ENCODE measurements at regions not wholly inside any gene's neighbourhood (a gene's known extent, or its start where the extent isn't known, plus 50 kb on each side); places are given as distances from the start of the nearest gene placed in this dataset.
"Not testable (repeated sequence)": the region's sequence is repeated elsewhere in the genome, so short reads cannot be mapped to it uniquely, and the experiment has no call there.

DNA sequence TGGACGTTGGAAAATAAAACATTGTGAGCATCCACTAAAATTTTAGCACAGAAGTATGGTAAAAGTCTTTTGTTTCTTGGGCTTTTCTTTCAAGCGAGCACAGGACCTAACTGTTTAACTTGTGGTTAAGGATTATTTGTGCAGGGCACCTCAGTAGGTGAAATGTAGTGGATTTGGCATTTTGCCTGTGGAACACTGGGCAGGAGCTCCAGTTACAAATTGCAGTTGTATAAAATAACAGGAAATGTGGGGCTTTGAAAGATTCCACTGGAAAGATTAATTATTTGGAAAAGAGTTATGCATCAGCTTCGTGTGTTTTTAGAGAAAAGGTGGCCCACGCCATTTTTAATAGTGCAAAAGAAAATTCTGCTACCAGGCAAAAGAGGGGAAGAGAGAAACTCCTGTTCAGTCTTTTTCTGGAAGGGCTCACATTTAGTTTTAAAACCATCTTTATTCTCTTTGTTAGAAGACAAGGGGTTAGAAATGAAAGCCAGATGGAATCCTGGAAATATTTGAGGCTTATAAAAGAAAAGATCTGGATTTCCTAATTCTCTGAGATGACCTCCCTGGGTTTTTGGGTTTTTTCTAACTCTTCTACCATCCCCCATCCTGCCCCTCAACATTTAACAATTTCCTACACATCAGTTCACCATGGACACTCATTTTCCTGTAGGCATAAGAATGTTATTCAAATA is 144.3 kb upstream of the SERTAD2 start:
- DNase-seq, result no peak

DNA sequence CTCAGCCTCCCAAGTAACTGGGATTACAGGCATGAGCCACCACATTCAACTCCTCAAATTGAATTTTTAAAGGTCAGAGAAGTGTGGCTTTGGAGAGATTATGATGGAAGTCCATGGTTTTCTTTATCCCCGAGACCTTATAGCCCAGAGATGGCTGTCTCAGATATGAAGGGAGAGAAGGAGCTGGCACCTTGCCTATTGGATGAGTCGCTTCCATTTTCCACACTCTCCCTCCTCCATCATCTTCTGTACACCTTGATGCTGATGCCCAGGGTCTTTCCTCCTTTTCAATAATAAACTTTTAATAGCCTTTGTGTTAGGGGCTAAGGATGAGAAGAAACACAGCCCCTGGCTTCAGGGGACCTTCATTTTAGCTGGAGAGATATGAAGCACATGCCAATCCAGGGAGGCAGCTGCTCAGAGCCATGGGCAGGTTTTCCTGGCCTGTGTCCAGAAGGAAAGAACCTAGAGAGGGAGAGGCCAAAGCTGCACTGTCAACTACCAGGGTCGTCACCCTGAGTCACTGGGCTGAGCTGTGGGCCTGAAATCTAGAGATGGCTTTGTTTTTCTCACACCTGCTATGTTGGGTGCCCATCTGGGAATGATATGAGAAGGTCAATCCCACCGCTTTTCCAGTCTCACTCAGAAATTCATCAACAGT is 146.0 kb upstream of the SERTAD2 start:
- no peak for DNase-seq

DNA sequence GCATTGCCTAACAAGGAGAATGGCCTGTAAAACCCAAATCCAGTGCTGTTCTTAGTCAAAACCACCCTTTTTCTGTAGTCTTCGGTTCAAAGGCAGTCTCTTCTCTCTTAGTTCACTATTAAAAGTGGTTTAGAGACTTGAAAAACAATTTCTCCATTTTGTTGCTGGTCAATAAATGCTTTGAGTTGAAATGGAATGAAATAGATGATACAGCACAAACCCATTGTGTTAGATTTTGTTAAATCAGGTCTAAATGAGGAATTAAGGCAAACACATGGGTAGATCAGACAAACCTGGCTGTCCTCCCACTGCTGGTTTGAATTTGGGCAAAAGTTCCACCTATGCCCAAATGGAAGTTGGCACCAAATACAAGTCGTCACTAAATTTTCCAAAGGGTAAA is 150.1 kb upstream of the SERTAD2 start:
- DNase-seq, result no peak

DNA sequence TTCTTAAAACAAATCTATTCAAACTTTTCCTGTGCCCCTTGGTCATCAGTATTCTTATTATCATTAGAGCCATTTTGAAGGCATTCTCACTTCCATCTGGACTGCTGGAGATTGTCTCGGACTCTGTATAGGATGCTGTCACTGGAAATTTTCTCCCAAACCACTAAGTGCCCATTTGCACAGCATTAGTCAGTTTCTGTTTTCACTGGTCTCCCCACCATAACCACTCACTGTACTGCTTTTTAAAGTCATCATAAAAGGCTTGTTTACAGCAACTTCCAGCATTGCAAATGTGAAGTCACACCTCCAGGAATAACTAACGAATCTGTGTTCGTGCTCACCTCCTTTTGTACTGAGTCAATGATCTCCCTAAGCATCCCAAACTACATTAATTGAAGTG is 150.9 kb upstream of the SERTAD2 start:
- no peak for DNase-seq

DNA sequence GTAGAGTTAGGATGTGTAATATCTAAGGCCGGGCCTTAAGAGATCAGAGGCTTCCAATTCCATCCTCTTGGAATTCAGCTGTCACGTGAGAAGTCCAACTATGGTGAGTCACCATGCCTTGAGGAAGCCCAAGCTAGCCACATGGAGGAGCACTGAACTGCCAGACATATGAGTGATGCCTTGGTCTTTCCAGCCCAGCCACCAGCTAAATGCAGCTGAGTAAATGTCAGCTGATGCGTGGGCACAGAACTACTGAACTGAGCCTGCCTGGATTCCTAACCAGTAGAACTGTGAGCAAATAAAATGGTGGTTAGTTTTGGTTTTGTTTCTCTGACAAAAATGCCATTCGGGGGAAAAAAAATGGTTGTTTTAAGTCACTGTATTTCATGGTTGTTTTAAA is 153.7 kb upstream of the SERTAD2 start:
- DNase-seq, result peak; percentile 6

DNA sequence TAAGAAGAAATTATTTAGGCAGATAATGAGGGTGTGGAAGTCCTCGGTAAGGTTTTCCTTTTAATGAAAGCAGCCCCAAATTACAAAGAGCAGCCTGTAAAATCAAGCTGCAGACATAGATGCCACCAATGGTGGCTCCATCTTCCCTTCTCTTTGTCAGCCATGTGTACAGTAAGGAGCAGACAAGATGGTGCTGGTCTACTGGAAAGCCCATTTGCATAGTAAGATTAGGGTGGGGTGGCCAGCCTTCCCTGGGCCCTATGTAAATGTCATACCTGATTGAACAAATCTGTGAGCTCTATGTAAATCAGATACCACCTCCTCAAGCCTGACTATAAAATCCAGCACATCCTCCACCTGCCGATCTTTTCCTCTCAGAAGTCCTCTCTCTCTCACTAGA is 154.4 kb upstream of the SERTAD2 start:
- DNase-seq, result no peak

DNA sequence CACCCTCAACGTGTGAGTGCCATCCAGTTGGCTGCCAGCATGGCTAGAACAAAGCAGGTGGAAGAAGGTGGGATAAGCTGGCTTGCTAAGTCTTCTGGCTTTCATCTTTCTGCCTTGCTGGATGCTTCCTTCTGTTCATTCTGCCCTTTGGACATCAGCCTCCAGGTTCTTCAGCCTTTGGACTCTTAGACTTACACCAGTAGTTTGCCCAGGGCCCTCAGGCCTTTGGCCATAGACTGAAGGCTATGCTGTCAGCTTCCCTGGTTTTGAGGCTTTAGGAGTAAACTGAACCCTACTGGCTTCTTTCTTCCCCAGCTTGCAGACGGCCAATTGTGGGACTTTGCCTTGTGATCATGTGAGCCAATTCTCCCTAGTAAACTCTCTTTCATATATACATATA is 155.0 kb upstream of the SERTAD2 start:
- no peak for DNase-seq

DNA sequence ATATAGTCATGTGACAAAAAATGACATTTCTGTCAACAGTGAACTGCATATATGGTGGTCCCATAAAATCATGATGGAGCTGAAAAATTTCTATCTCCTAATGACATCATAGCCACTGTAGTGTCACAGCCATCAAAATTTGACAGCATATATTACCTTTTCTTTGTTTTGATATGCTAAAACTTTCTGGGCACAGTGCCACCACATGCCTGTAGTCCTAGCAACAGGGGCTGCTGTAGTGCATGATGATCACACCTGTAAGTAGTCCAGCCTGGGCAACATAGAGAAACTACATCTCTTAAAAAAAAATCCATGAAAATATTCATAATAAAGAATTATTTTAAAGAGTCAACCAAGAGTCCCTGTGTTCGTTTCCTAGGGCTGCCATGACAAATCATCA is 155.5 kb upstream of the SERTAD2 start:
- no peak for DNase-seq

DNA sequence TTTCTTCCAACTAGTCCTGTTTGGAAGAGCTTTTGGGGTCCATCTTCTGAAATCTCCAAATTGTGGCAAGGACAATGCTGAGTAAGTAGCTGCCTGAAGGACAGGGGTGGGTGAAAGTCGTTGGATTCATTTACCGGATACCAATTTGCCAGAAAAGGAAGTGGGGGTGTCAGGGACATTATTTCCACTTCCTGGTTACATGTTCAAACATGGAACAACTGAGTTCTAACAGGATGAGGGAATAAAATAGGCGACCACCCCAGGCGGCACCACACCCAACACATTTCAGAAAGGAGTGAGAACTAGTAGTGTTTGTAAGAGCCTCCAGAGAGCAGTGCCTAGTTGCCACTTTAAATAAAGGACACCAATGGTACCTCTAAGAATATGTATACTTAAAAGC is 158.6 kb upstream of the SERTAD2 start:
- no peak for DNase-seq

DNA sequence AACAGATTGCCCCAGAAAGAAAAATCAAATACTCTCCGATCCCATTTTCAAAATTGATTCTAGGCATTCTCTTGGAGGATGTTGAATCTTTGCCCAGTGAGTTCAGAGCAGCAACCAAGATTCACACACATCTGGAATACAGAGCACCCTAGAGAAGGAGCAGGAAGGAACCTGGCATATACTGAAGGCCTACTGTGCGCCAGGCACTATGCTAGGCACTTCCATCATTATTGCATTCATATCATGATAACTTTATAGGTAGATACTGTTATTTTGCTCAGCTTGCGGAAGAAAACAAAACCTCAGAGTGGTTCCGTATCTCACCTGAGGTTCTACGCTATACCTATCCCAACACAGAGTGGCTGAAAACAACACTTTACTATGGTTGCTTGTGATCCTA is 160.3 kb upstream of the SERTAD2 start:
- DNase-seq, result no peak

DNA sequence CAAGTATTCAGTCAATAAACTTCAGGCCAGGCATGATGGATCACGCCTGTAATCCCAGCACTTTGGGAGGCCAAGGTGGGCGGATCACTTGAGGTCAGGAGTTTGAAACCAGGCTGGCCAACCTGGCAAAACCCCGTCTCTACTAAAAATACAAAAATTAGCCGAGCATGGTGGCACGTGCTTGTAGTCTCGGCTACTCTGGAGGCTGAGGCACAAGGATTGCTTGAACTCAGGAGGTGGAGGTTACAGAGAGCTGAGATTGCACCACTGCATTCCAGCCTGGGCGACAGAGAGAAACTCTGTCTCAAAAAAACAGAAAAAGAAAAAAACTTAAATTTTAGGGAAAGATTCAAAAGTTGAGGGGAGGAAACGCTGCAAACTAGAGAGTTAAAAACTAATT is 162.8 kb upstream of the SERTAD2 start:
- not testable (repeated sequence) for DNase-seq

DNA sequence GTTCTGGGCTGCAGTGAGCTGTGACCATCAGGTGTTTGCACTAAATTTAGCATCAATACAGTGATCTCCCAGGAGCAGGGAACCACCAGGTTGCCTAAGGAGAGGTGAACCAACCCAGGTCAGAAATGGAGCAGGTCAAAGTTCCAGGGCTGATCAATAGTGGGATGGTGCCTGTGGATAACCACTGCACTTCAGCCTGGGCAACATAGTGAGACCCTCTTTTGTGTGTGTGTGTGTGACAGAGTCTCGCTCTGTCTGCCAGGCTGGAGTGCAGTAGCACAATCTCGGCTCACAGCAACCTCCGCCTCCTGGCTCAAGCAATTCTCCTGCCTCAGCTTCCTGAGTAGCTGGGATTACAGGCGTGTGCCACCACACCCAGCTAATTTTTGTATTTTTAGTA is 163.7 kb upstream of the SERTAD2 start:
- no peak for DNase-seq

DNA sequence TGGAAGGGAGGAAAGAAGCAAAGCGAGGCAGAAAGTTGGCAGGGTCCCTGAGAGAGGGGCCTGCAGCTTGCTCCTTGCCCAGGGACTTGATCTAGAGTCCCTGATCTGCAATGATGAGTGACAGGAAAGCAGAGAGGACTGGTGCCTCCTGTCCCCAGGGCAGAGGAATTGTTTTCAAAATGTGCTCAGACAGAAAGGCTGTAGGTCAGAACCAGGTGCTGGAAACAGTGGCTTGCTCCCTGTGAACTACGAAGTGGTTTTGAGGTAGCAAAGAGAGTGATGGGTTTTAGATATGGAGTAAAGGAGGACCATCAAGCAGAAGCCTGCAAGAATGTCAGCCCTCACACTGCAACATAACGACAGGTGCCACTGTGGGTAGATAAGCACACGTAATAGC is 164.9 kb upstream of the SERTAD2 start:
- no peak for DNase-seq

DNA sequence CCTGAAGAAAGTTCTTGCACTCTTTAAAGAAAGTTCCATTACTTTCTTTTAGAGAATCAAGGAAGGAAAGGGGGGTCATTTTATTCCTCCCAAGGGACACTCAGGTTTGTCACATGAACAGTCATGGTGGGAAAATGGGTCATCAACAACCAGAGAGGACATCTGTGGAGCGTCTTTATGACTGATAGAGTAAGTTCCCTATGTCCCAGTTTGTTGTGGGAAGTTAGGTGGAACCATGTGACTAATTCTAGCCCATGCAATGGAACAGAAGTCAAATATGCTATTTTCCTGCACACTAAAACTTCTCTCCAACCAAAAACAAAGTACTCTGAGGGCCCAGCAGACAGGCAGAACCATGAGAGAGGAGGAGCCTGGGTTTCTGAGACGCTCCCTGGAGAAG is 165.6 kb upstream of the SERTAD2 start:
- no peak for DNase-seq

DNA sequence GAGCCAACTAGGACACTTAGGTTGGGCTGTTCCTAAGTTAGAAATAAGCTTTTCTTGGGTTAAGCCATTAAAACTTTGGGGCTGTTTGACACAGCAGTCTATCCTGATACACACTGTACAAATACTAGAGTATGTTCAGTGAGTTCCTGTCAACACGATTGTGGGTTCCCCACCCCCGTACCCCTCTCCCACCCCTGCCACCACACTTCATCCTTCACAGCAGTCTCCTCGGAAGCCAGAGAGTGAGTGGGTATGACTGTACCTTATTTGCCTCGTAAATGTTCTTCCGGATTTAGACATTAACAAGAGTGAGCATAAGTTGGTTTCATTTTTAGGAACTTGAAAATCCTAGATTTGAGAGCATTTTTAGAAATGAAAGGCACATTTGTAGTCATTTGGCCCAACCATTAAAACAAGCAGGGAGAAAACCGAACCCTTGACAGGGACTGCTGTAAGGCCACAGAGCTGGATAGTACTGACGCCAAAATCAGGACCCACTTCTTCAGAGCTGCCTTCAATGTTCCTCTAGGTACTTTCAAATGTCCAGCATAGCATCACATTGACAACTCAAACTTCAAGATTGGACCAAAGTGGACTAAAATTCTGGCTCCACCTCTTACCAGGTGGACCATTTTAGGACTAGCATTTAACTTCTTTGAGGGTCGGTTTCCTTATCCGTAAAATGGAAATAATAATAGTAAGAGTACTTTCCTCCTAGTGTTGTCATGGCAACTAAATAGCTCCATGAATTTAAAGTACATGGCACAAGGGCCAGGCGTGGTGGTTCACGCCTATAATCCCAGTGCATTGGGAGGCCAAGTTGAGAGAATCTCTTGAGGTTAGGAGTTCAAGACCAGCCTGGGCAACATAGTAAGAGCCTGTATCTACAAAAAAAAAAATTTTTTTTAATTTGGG is 166.3 kb upstream of the SERTAD2 start:
- DNase-seq, result peak; percentile 46

DNA sequence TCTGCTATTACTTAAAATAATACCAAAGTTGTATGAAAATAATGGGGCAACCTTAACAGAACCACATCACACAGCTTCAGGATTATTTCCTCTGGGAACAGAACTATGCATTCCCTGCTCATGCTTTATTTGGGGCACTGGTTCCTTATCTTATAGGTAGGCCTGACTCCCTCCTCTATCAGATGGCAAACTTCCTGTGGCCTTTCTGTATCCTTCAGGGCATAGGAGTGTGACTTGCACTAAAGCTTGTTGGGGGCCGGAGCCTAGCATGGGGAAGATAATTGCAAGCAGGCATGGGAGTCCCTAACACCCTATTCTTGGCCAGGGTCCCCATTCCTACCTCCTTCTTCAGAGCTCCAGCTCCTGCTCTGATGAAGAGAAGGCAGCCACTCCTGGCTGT is 167.2 kb upstream of the SERTAD2 start:
- DNase-seq, result no peak

DNA sequence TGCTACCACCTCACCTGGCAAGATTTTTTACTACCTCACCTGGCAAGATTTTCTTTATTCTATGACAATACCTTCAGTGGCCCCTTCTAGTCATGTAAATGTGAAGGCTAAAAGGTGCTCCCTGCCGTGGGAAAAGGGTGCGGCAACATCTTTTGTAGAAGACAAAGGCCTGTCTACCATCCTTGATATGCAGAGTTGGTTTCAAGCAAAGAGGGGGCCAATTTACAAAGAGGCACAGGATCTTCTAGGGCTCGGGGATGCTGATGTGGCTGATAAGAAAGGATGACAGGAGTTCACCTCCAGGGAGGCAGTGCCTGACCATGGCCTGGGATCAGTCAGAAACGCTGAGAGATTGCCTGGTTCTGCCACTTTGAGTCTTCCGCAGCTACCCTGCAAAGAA is 165.4 kb upstream of the SLC1A4 start:
- DNase-seq, result no peak

DNA sequence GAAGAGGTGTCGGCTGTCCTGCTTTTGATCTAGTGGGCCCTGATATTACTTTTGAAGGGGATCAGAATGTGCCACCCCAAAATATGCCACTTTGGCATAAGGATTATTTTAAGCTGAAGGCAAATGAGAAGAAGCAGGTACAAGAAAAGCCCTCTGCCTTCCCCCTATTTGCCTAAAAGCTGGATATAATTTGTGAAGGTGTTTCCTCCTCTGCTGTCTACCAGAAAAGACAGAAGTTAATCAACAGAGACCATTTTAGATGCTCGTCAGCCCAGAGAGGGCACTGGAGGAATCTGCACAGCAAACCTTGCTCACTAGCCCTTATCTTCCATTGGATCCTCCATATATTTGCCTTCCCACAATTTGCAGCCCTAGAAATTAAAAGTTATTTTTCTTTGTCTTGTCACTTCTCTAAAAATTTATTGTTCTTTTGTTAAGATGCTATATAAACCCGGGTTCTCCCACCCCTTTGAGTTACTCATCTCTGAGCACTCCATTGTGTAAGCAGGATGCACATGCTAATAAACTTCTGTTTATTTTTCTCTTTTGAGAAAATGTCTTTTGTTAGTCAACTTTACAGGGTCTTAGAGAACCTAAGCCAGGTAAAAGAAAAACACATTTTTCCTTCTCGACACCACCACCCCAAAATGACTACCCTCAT is 163.2 kb upstream of the SLC1A4 start:
- no peak for DNase-seq

DNA sequence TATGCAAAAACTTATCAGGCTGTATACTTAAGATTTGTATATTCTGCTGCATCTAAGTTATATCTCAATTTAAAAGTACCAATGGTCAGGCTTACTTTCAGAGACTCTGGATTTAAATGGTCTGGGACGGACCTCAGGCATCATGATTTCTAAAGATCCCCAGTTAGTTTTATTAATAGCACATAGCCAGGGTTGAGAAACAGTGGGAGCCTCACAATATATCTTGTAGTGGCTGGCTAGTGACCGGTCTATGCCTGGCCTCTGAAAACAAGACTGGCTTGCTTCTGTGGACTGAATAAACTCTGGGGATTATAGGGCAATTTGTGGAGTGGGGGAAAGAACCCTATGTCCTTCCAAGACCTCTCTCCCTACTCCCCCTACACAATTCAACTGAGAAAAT is 162.5 kb upstream of the SLC1A4 start:
- DNase-seq, result no peak

DNA sequence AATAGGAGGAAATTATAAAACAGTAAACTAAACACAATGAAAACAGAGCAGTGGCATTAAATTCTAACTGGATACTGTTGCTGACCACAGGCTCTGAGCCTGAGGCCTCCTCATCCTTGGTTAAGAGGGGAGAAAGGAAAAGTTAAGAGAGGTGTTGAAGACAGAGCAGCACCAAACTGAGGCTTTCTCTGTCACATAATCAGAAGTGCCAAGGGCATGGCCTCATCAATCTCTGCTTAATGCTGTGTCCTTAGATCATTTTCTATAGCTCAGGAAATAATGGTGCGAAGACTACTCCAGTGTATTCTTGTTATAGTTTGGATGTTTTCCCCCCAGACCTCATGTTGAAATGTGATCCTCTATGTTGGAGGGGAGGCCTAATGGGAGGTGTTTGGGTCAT is 160.9 kb upstream of the SLC1A4 start:
- no peak for DNase-seq

DNA sequence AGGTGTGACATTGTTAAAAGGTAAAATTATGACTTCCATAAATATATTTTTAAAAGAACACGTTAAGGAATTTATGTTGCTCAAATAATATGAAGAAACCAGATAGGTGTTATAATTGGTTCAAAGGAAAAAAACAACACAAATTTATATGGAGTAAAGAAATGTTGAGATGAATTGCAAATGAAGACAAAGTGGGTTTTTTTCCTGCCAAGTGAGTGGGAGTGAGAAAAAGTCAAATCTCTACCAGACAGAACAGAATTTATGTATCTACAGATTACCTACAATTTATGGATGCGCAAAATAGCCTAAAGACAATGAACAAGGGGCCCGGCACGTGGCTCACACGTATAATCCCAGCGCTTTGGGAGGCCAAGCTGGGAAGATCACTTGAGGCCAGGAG is 159.7 kb upstream of the SLC1A4 start:
- DNase-seq, result no peak

DNA sequence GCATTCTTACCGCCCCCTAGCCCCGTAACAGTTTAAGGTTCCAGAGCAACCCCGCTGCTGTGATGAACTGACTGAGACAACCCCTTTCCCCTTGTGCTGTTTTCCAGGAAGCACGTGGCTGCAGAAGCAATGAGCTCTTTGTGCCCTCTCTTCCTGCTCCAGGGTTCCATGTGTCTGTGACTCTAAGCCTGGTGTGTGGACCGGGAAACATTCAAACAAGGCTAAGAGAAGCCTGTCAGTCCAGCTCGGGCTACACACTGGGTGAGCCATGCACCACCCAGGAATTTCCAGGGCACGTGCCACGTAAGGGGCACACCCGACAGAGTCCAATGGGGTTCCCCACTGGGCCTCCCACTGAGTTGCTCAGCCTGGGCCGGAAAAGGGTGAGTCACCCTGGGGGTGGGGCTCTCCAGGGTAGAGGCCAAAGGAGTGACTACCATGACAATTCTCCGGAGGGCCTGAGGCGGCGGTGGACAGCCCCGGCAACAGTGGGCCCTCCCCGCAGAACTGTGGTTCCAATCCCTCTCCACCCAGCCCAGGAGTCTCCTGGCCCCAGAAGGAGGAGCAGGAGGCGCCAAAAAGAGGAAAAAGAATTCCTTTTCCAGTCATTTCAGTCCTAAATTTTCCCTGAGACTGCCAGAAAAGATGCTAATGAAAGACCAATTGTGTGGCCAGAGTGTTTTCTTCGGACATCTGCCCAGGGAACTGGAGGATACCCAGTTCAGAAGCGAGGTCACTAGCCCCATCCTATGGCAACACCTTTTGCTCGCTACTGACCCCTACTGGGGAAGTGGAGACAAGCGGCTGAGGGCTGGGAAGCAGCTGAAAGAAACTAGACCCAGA is 157.8 kb upstream of the SLC1A4 start:
- DNase-seq, result peak; percentile 89

DNA sequence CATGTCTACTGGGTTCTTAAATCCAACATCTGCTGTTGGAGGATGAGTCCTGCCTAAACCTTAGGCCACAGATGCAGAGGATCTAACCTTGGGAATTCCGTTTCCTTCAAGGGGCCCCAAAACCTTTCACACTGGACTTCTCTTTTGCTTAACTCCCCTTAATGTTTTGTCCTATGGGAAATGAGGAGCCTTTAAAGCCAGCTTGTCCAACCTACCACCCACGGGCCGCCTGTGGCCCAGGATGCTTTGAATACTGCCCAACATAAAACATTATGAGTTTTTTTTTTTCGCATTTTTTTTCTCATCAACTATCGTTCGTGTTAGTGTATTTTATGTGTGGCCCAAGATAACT is 157.2 kb upstream of the SLC1A4 start:
- no peak for DNase-seq
